PC-9 (cell line): ENCODE measurements at regions not wholly inside any gene's neighbourhood (a gene's known extent, or its start where the extent isn't known, plus 50 kb on each side); places are given as distances from the start of the nearest gene placed in this dataset.
"Not testable (repeated sequence)": the region's sequence is repeated elsewhere in the genome, so short reads cannot be mapped to it uniquely, and the experiment has no call there.

Source experiments
- BruUV-seq: library from RNA; stranded (reverse); fragments of 400-500 nt; replicated peaks from 2 replicates; lab custom pipeline; 2021; lab: Mats Ljungman, UMichigan
- CTCF ChIA-PET: fragments of 300-600 bp; sonication (Branson Sonifier 250); formaldehyde crosslinking; loops from one replicate; lab custom pipeline; 2022; ENCODE audit warnings: antibody characterized with exemption; lab: Charles Lee
- POLR2A ChIA-PET: fragments of 300-600 bp; sonication (Branson Sonifier 250); formaldehyde crosslinking; loops from one replicate; lab custom pipeline; 2022; ENCODE audit warnings: antibody characterized with exemption; ENCODE audit not compliant: unreplicated experiment; lab: Charles Lee
- DNase-seq, 2 experiments: peaks; one replicate each; pipeline versions ENCODE4 v3.0.0 to v3.0.0-alpha.2; 2015 to 2022; ENCODE audit warnings: mixed read lengths in 1 of 2
- H2AFZ ChIP-seq: fragments of 200-600 bp; sonication (generic); 2 replicates; pipeline ENCODE4 v1.8.1; 2017; ENCODE audit warnings: antibody characterized with exemption
- H3F3A ChIP-seq: fragments of 200-600 bp; sonication (generic); 2 replicates; pipeline ENCODE4 v1.8.1; 2017; ENCODE audit warnings: antibody characterized with exemption, mild to moderate bottlenecking, low read depth; ENCODE audit not compliant: insufficient read depth
- H3K27ac ChIP-seq: fragments of 200-600 bp; sonication (generic); 2 replicates; pipeline ENCODE4 v1.6.1; 2016; ENCODE audit warnings: mixed run types
- H3K27me3 ChIP-seq: fragments of 200-600 bp; sonication (generic); 2 replicates; pipeline ENCODE4 v1.6.1; 2016; ENCODE audit warnings: low read depth, mixed run types; ENCODE audit not compliant: insufficient read depth
- H3K36me3 ChIP-seq: fragments of 200-600 bp; sonication (generic); 2 replicates; pipeline ENCODE4 v1.6.1; 2016; ENCODE audit warnings: low read depth, mixed run types
- H3K4me1 ChIP-seq: fragments of 200-600 bp; sonication (generic); replicated peaks from 2 replicates; pipeline ENCODE4 v1.6.1; 2016; ENCODE audit warnings: mixed run types; ENCODE audit not compliant: insufficient read depth
- H3K4me2 ChIP-seq: fragments of 200-600 bp; sonication (generic); 2 replicates; pipeline ENCODE4 v1.6.1; 2017; ENCODE audit warnings: mixed run types
- H3K4me3 ChIP-seq: fragments of 200-600 bp; sonication (generic); 2 replicates; pipeline ENCODE4 v1.6.1; 2016; ENCODE audit warnings: mixed run types
- H3K79me2 ChIP-seq: fragments of 200-600 bp; sonication (generic); 2 replicates; pipeline ENCODE4 v1.6.1; 2017; ENCODE audit warnings: low read depth, mixed run types
- H3K9me2 ChIP-seq: fragments of 200-600 bp; sonication (generic); 2 replicates; pipeline ENCODE4 v1.8.1; 2017; ENCODE audit warnings: mild to moderate bottlenecking; ENCODE audit not compliant: insufficient read depth
- H3K9me3 ChIP-seq: fragments of 200-600 bp; sonication (generic); 2 replicates; pipeline ENCODE4 v1.8.1; 2016; ENCODE audit warnings: low read depth; ENCODE audit not compliant: insufficient read depth
- H4K20me1 ChIP-seq: fragments of 200-600 bp; sonication (generic); 2 replicates; pipeline ENCODE4 v1.8.1; 2017; ENCODE audit not compliant: insufficient read depth
- CTCF ChIP-seq: fragments of 200-600 bp; sonication (generic); conservative IDR thresholded peaks from 2 replicates; pipeline ENCODE4 v1.6.1; 2017; ENCODE audit warnings: mixed run types, antibody characterized with exemption, mild to moderate bottlenecking, moderate library complexity
- EZH2 ChIP-seq: fragments of 200-600 bp; sonication (generic); IDR thresholded peaks from 2 replicates; pipeline ENCODE4 v1.8.0; 2017; ENCODE audit warnings: antibody characterized with exemption, low read depth
- intact Hi-C: fragments of 100-400 bp; cut with micrococcal nuclease; formaldehyde crosslinking; loops from one replicate; pipeline ENCODE4 v1.10.0; 2022; ENCODE audit not compliant: unreplicated experiment

- no peak overlapping the region for H3K4me3 ChIP-seq
- peaks cover 6% of the 10 kb centered on the region; the same call in 1 of the 2 replicates for H3F3A ChIP-seq
- CTCF ChIA-PET: no interaction called here
- intact Hi-C loops: no loop called here
- BruUV-seq: no TSS peak
- no peak overlapping the region for H3K27ac ChIP-seq
- no peak overlapping the region for H3K4me2 ChIP-seq
- H3K79me2 ChIP-seq: no peaks in the 10 kb centered on the region
- POLR2A ChIA-PET: no interaction called here
- 0 out of 2 replicates have a peak, but pooled peaks cover 3% of the 10 kb centered on the region for H3K4me1 ChIP-seq
- H3K27me3 ChIP-seq: no peaks in the 10 kb centered on the region
- no peaks in the 10 kb centered on the region for H3K9me3 ChIP-seq
- TF ChIP-seq CTCF: no peak
- no peak for TF ChIP-seq EZH2
- no peaks in the 10 kb centered on the region for H4K20me1 ChIP-seq
- DNase-seq: no peak
- no peak overlapping the region for H2AFZ ChIP-seq
- H3K9me2 ChIP-seq: no peaks in the 10 kb centered on the region
- H3K36me3 ChIP-seq: no peaks in the 10 kb centered on the region
Observed at GRCh38 chr5:82422751-82423181, 144.6 kb upstream of the RPS23 start.

GRCh38 chr5:82422001-82422740, 144.0 kb upstream of the RPS23 start:
- ChIA-PET POLR2A (no interaction called here), CTCF (no interaction called here)
- no peaks in the 10 kb centered on the region for H3K9me3 ChIP-seq
- H3K27me3 ChIP-seq: no peaks in the 10 kb centered on the region
- no peak for DNase-seq
- no peaks in the 10 kb centered on the region for H3K79me2 ChIP-seq
- H2AFZ ChIP-seq: no peak overlapping the region
- H3K27ac ChIP-seq: no peak overlapping the region
- no peak overlapping the region for H3K4me2 ChIP-seq
- intact Hi-C loops: no loop called here
- H3F3A ChIP-seq: peaks cover 6% of the 10 kb centered on the region; the same call in 1 of the 2 replicates
- H3K4me1 ChIP-seq: 0 out of 2 replicates have a peak, but pooled peaks cover 3% of the 10 kb centered on the region
- no peaks in the 10 kb centered on the region for H3K36me3 ChIP-seq
- TF ChIP-seq CTCF (no peak), EZH2 (no peak)
- H3K4me3 ChIP-seq: no peak overlapping the region
- no TSS peak for BruUV-seq
- no peaks in the 10 kb centered on the region for H3K9me2 ChIP-seq
- H4K20me1 ChIP-seq: no peaks in the 10 kb centered on the region

- no peaks in the 10 kb centered on the region for H3K9me2 ChIP-seq
- H3K4me2 ChIP-seq: no peak overlapping the region
- peak; percentile 31 to 73 for DNase-seq
- H4K20me1 ChIP-seq: no peaks in the 10 kb centered on the region
- H3K4me1 ChIP-seq: 0 out of 2 replicates have a peak, but pooled peaks cover 3% of the 10 kb centered on the region
- no peaks in the 10 kb centered on the region for H3K27me3 ChIP-seq
- H2AFZ ChIP-seq: no peak overlapping the region; the same call in 1 of the 2 replicates
- H3K4me3 ChIP-seq: no peak overlapping the region
- no peak overlapping the region for H3K27ac ChIP-seq
- TF ChIP-seq CTCF: peak; percentile 28; the same call in 1 of the 2 replicates
- TF ChIP-seq EZH2: no peak
- intact Hi-C loops: loop anchor here (2.0 kb wide), 1 partner anchor 68 kb away; no protein-coding TSS in a partner anchor
- ChIA-PET POLR2A (no interaction called here), CTCF (no interaction called here)
- no peaks in the 10 kb centered on the region for H3K36me3 ChIP-seq
- H3K9me3 ChIP-seq: no peaks in the 10 kb centered on the region
- no peaks in the 10 kb centered on the region for H3K79me2 ChIP-seq
- H3F3A ChIP-seq: peaks cover 6% of the 10 kb centered on the region; the same call in 1 of the 2 replicates
- no TSS peak for BruUV-seq
Observed at GRCh38 chr5:82421119-82421518, 143.0 kb upstream of the RPS23 start.

GRCh38 chr5:82420524-82420923, 142.4 kb upstream of the RPS23 start:
- H3K79me2 ChIP-seq, H3K27me3 ChIP-seq, H3K27ac ChIP-seq, DNase-seq, BruUV-seq, H3K4me2 ChIP-seq, H3K9me2 ChIP-seq, H3K36me3 ChIP-seq, H4K20me1 ChIP-seq, H2AFZ ChIP-seq, H3K9me3 ChIP-seq, H3K4me3 ChIP-seq, H3F3A ChIP-seq, CTCF ChIA-PET, H3K4me1 ChIP-seq, POLR2A ChIA-PET: not testable (repeated sequence)
- intact Hi-C loops: loop anchor here (2.0 kb wide), 1 partner anchor 68 kb away; no protein-coding TSS in a partner anchor
